GM12892 (cell line): ENCODE measurements at regions not wholly inside any gene's neighbourhood (a gene's known extent, or its start where the extent isn't known, plus 50 kb on each side); places are given as distances from the start of the nearest gene placed in this dataset.

Source experiments
- DNase-seq: peaks from one replicate; pipeline ENCODE4 v3.0.0; 2011; ENCODE audit not compliant: insufficient read length
- FAIRE-seq: peaks from 2 replicates; lab custom pipeline; 2011; peaks lifted over from hg19 to GRCh38; lab: Jason Lieb, UNC
- POLR2A ChIP-seq: IDR thresholded peaks from 2 replicates; pipeline ENCODE4 v1.6.1; 2011; ENCODE audit warnings: low read depth, low read length, control low read depth
- POLR2AphosphoS5 ChIP-seq: IDR thresholded peaks from 2 replicates; pipeline ENCODE4 v1.6.1; 2011; ENCODE audit warnings: low read depth, low read length, control low read depth
- TAF1 ChIP-seq: IDR thresholded peaks from 2 replicates; pipeline ENCODE4 v1.6.1; 2011; ENCODE audit warnings: low read depth, mild to moderate bottlenecking, control low read depth, low read length, borderline replicate concordance

GRCh38 chr12:34356233-34356987 is 334.1 kb downstream of the ALG10 start:
- no peak for FAIRE-seq
- no peak for TF ChIP-seq TAF1
- DNase-seq = no peak

GRCh38 chr12:34357791-34358190 is 335.5 kb downstream of the ALG10 start:
- DNase-seq (no peak), FAIRE-seq (no peak)
- no peak for TF ChIP-seq TAF1
- no peak for TF ChIP-seq POLR2AphosphoS5
- no peak for TF ChIP-seq POLR2A

DNA sequence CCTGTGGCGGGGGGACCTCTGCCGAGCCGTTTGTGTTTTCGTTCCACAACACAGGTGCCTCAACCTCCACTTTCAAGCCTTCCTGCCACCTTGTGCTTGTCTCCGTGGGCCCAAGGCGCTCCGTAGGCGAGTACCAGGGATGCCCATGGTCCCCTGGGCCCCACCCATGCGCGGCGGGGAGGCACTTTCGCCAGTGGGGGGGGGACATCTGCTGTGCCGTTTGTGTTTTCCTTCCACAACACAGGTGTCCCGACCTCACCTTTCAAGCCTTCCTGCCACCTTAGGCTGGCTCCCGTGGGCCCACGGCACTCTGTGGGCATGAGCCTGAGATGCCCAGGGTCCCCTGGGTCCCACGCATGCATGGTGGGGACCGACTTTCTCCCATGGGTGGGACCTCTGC is 335.9 kb downstream of the ALG10 start:
- TF ChIP-seq POLR2A = no peak
- no peak for TF ChIP-seq TAF1
- TF ChIP-seq POLR2AphosphoS5 = no peak
- DNase-seq = no peak
- FAIRE-seq = no peak

GRCh38 chr12:34361721-34362316 is 339.5 kb downstream of the ALG10 start:
- no peak for FAIRE-seq
- no peak for DNase-seq
- TF ChIP-seq TAF1 = no peak
- no peak for TF ChIP-seq POLR2A
- TF ChIP-seq POLR2AphosphoS5 = no peak

DNA sequence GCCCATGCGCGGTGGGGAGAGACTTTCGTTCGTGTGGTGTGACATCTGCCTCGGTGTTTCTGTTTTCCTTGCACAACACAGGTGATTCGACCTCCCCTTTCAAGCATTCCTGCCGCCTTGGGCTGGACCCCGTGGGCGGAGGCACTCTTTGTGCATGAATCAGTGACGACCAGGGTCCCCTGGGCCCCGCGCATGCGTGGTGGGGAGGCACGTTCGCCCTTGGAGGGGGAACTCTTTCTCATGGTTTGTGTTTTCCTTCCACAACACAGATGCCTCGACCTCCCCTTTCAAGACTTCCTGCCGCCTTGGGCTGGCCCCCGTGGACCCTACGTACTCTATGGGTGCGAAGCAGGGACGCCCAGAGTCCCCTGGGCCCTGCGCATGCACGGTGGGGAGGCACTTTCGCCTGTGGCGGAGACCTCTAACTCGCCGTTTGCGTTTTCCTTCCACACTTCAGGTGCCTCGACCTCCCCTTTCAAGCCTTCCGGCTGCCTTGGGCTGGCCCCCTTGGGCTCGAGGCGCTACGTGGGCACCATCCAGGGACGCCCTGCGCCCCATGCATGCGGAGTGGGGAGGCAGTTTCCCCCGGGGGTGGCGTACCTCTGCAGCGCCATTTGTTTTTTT is 340.9 kb downstream of the ALG10 start:
- TF ChIP-seq TAF1 (no peak), POLR2A (no peak), POLR2AphosphoS5 (no peak)
- FAIRE-seq (no peak), DNase-seq (no peak)

DNA sequence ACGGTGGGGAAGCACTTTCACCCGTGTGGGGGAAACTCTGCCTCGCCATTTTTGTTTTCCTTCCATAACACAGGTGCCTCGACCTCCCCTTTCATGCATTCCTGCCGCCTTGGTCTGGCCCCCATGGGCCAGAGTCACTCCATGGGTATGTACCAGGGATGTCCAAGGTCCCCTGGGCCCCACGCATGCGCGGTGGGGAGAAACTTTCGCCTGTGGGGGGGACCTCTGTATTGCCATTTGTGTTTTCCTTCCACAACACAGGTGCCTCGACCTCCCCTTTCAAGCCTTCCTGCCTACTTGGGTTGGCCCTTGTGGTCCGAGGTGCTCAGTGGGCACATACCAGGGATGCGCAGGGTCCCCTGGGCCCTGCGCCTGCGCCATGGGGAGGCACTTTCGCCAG is 345.8 kb downstream of the ALG10 start:
- no peak for FAIRE-seq
- DNase-seq = no peak
- TF ChIP-seq POLR2AphosphoS5 = no peak
- TF ChIP-seq POLR2A = no peak
- TF ChIP-seq TAF1 = no peak

GRCh38 chr12:34371050-34371449 is 348.8 kb downstream of the ALG10 start:
- DNase-seq = no peak
- FAIRE-seq = no peak
- TF ChIP-seq POLR2A (no peak), TAF1 (no peak), POLR2AphosphoS5 (no peak)

GRCh38 chr12:34372003-34372402 is 349.7 kb downstream of the ALG10 start:
- DNase-seq = no peak
- no peak for FAIRE-seq
- TF ChIP-seq POLR2AphosphoS5 (no peak), TAF1 (no peak), POLR2A (no peak)

GRCh38 chr12:34373926-34374325 is 351.6 kb downstream of the ALG10 start:
- DNase-seq = no peak
- FAIRE-seq = no peak
- no peak for TF ChIP-seq POLR2AphosphoS5

DNA sequence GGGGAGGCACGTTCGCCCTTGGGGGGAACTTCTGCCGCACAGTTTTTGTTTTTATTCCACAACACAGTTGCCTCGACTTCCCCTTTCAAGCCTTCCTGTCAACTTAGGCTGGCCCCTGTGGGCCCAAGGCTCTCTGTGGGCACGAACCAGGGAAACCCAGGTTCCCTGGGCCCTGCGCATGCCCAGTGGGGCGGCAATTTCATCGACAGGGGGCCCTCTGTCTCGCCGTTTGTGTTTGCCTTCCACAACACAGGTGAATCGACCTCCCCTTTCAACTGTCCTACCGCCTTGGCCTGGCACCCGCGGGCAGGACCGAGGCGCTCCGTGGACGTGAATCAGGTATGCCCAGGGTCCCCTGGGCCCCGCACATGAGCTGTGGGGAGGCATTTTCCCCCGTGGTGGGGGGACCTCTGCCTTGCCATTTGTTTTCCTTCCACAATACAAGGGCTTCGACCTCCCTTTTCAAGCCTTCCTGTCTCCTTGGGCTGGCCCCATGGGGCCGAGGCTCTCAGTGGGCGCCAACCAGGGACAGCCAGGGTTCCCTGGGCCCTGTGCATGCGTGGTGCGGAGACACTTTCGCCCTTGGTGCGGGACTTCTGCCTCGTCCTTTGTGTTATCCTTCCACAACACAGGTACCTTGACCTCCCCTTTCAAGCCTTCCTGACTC is 354.0 kb downstream of the ALG10 start:
- FAIRE-seq = no peak
- TF ChIP-seq POLR2AphosphoS5 (no peak), TAF1 (no peak), POLR2A (no peak)
- no peak for DNase-seq

DNA sequence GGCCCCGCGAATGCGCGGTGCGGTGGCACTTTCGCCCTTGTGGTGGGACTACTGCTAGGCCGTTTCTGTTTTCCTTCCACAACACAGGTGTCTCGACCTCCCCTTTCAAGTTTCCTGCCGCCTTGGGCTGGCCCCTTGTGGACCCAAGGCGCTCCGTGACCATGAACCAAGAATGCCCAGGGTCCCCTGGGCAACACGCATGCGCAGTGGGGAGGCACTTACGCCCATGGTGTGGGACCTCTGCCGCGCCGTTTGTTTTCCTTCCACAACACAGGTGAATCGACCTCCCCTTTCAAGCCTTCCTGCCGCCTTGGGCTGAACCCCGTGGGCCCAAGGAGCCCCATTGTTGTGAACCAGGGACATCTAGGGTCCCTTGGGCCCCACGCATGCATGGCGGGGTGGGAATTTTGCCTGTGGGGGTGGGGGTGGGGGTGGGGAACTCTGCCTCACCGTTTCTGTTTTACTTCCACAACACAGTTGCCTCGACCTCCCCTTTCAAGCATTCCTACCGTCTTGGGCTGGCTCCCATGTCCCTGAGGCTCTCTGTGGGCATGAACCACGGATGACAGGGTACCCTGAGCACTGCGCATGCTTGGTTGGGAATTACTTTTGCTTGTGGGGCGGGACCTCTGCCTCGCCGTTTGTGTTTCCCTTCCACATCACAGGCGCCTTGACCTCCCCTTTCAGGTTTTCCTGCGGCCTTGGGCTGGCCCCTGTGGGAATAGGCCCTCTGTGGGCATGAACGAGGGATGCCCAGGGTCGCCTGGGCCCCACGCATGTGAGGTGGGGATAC is 355.1 kb downstream of the ALG10 start:
- TF ChIP-seq TAF1 (no peak), POLR2AphosphoS5 (no peak), POLR2A (no peak)
- FAIRE-seq (no peak), DNase-seq (no peak)
